Esophagus squamous epithelium (tissue), 4 donors: ENCODE measurements at regions not wholly inside any gene's neighbourhood (a gene's known extent, or its start where the extent isn't known, plus 50 kb on each side); places are given as distances from the start of the nearest gene placed in this dataset.
A peak's percentile ranks its signal among the peaks of the same experiment; 100 is the strongest.

Experiments used
- CTCF ChIP-seq, 6 experiments: fragments of 450-650 bp in 4 of 6; fragments of 200-600 bp in 2 of 6; sonication (generic) in 2 of 6; IDR thresholded peaks; one replicate each; pipeline ENCODE4 v1.5.1; 2016 to 2019; ENCODE audit warnings: antibody characterized with exemption in 6 of 6, mild to moderate bottlenecking in 4 of 6, moderate library complexity in 4 of 6
- POLR2A ChIP-seq, 4 donors: fragments of 450-650 bp; IDR thresholded peaks; one replicate each; pipeline ENCODE4 v1.6.1; 2017; ENCODE audit warnings: antibody characterized with exemption in 4 of 4, mild to moderate bottlenecking in 4 of 4, moderate library complexity in 3 of 4

- TF ChIP-seq CTCF (IDR thresholded peaks at IDR 0.05) (peak in 5 of 6 experiments; percentile 11 to 46 (median 40)), POLR2A (IDR thresholded peaks at IDR 0.05) (no peak)
Measured at GRCh38 chr21:20882462-20883407, 115.5 kb upstream of the NCAM2 start.
